ENCODE measurements at regions not wholly inside any gene's neighbourhood (a gene's known extent, or its start where the extent isn't known, plus 50 kb on each side); places are given as distances from the start of the nearest gene placed in this dataset.
A peak's percentile ranks its signal among the peaks of the same experiment; 100 is the strongest.
"Not testable (repeated sequence)": the region's sequence is repeated elsewhere in the genome, so short reads cannot be mapped to it uniquely, and the experiment has no call there.

DNA sequence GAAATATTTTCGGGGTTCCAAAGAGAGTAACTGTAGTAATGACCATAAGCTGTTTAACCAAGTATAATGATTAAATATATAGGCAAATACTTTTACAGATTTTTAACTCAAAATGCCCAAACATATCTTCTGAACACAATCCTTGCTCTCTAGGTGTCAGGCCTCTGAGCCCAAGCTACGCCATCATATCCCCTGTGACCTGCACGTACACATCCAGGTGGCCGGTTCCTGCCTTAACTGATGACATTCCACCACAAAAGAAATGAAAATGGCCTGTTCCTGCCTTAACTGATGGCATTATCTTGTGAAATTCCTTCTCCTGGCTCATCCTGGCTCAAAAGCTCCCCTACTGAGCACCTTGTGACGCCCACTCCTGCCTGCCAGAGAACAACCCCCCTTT, 1305.1 kb upstream of the ACVR2A start:
- H2AK5ac ChIP-seq (ENCODE audit: low read length, severe bottlenecking); H3K4me1 ChIP-seq (ENCODE audit: control insufficient read depth, insufficient read depth, low read depth, low read length); H3K9ac ChIP-seq (ENCODE audit: low read length); H3K4ac ChIP-seq (ENCODE audit: low read depth in 1 of 2, low read length in 2 of 2); DNase-seq; H3K18ac ChIP-seq (ENCODE audit: low read depth in 1 of 2, low read length in 2 of 2); H4K8ac ChIP-seq (ENCODE audit: low read length); H3K4me2 ChIP-seq (ENCODE audit: low read length, poor library complexity, severe bottlenecking); H2BK15ac ChIP-seq (ENCODE audit: low read depth, poor library complexity, severe bottlenecking); H3K27me3 ChIP-seq (ENCODE audit: control insufficient read depth in 1 of 2, insufficient read depth in 1 of 2, low read length in 2 of 2); H3K27ac ChIP-seq (ENCODE audit: low read length, poor library complexity, severe bottlenecking); H3K36me3 ChIP-seq (ENCODE audit: control insufficient read depth in 1 of 2, insufficient read depth in 2 of 2, low read depth in 1 of 2, low read length in 2 of 2); H3K9me3 ChIP-seq (ENCODE audit: control insufficient read depth, low read length); H4K91ac ChIP-seq (ENCODE audit: low read length); H3K14ac ChIP-seq (ENCODE audit: low read length in 2 of 2); H2BK120ac ChIP-seq (ENCODE audit: low read depth, low read length); H3K4me3 ChIP-seq (ENCODE audit: insufficient read depth in 1 of 2, low read depth in 1 of 2, low read length in 2 of 2); H2BK5ac ChIP-seq (ENCODE audit: low read depth, low read length, poor library complexity, severe bottlenecking); H3K79me1 ChIP-seq (replicated peaks; ENCODE audit: low read length, poor library complexity, severe bottlenecking); H3K23ac ChIP-seq (ENCODE audit: low read length in 2 of 2); H2AFZ ChIP-seq (ENCODE audit: low read depth, low read length); H2BK12ac ChIP-seq (ENCODE audit: low read length in 2 of 2): not testable (repeated sequence)
- WGBS: 84% methylated on average over 4 of the region's 5 CpGs

- Histone ChIP-seq H3K4me2 (ENCODE audit: low read length, poor library complexity, severe bottlenecking) (no peak overlapping the region), H3K4me3 (ENCODE audit: insufficient read depth in 1 of 2, low read depth in 1 of 2, low read length in 2 of 2) (no peak overlapping the region), H3K9me3 (ENCODE audit: control insufficient read depth, low read length) (peaks cover 3% of the 10 kb centered on the region), H3K18ac (ENCODE audit: low read depth in 1 of 2, low read length in 2 of 2) (no peak overlapping the region), H3K79me1 (replicated peaks; ENCODE audit: low read length, poor library complexity, severe bottlenecking) (no peaks in the 10 kb centered on the region), H3K4ac (ENCODE audit: low read depth in 1 of 2, low read length in 2 of 2) (no peak overlapping the region), H2BK120ac (ENCODE audit: low read depth, low read length) (no peak overlapping the region), H3K4me1 (ENCODE audit: control insufficient read depth, insufficient read depth, low read depth, low read length) (no peaks in the 10 kb centered on the region), H4K8ac (ENCODE audit: low read length) (no peak overlapping the region), H3K36me3 (ENCODE audit: control insufficient read depth in 1 of 2, insufficient read depth in 2 of 2, low read depth in 1 of 2, low read length in 2 of 2) (no peaks in the 10 kb centered on the region), H3K27ac (ENCODE audit: low read length, poor library complexity, severe bottlenecking) (no peak overlapping the region), H2BK5ac (ENCODE audit: low read depth, low read length, poor library complexity, severe bottlenecking) (no peak overlapping the region), H4K91ac (ENCODE audit: low read length) (no peak overlapping the region), H3K23ac (ENCODE audit: low read length in 2 of 2) (no peak overlapping the region), H2BK15ac (ENCODE audit: low read depth, poor library complexity, severe bottlenecking) (no peak overlapping the region), H2BK12ac (ENCODE audit: low read length in 2 of 2) (no peak overlapping the region), H3K9ac (ENCODE audit: low read length) (no peak overlapping the region), H3K14ac (ENCODE audit: low read length in 2 of 2) (no peak overlapping the region), H3K27me3 (ENCODE audit: control insufficient read depth in 1 of 2, insufficient read depth in 1 of 2, low read length in 2 of 2) (no peaks in the 10 kb centered on the region), H2AFZ (ENCODE audit: low read depth, low read length) (no peak overlapping the region), H2AK5ac (ENCODE audit: low read length, severe bottlenecking) (no peak overlapping the region)
- WGBS: 100% methylated on average over 2 of the region's 2 CpGs
- DNase-seq: no peak
These were observed 1307.4 kb upstream of the ACVR2A start for GRCh38 chr2:146537477-146537876.

DNA sequence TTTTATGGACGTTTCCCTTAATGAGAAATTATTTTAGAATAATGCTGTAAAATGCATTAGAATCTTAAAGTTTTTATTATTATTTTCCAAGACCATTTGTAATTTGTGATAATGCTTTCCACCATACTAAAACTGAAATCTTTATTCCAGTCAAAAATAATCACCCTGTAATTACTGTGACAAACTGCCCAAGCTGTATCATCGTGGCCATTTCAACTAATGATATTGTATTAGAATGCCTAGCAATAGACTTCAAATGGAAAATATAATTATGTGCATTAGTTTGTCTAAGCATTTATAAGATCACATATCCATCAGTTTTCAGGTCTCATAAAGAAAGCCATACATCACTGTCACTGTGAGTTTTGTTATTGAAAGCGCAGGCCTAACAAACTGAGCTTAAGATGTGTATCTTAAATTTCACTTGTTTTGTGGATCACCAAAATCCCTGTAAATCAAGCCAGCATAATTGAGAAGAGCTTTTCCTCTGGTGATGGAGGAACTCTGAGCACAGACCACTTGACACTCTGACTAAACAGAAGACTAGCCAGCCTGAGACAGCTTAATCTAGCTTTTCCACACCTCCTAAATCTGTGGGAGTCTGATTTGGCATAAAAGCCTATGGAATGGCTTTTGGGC, 1312.2 kb upstream of the ACVR2A start:
- Histone ChIP-seq H3K9ac (ENCODE audit: low read length) (no peak overlapping the region), H3K27ac (ENCODE audit: low read length, poor library complexity, severe bottlenecking) (no peak overlapping the region), H3K4me3 (ENCODE audit: insufficient read depth in 1 of 2, low read depth in 1 of 2, low read length in 2 of 2) (no peak overlapping the region), H2BK5ac (ENCODE audit: low read depth, low read length, poor library complexity, severe bottlenecking) (no peak overlapping the region), H2AK5ac (ENCODE audit: low read length, severe bottlenecking) (no peak overlapping the region), H2BK12ac (ENCODE audit: low read length in 2 of 2) (no peak overlapping the region), H3K9me3 (ENCODE audit: control insufficient read depth, low read length) (peaks cover 3% of the 10 kb centered on the region), H3K79me1 (replicated peaks; ENCODE audit: low read length, poor library complexity, severe bottlenecking) (no peaks in the 10 kb centered on the region), H3K4me1 (ENCODE audit: control insufficient read depth, insufficient read depth, low read depth, low read length) (no peaks in the 10 kb centered on the region), H4K91ac (ENCODE audit: low read length) (no peak overlapping the region), H4K8ac (ENCODE audit: low read length) (no peak overlapping the region), H3K14ac (ENCODE audit: low read length in 2 of 2) (no peak overlapping the region), H3K23ac (ENCODE audit: low read length in 2 of 2) (no peak overlapping the region), H3K18ac (ENCODE audit: low read depth in 1 of 2, low read length in 2 of 2) (no peak overlapping the region), H3K4me2 (ENCODE audit: low read length, poor library complexity, severe bottlenecking) (no peak overlapping the region), H3K4ac (ENCODE audit: low read depth in 1 of 2, low read length in 2 of 2) (peak overlapping the region in 1 of 2 experiments; percentile 35), H3K36me3 (ENCODE audit: control insufficient read depth in 1 of 2, insufficient read depth in 2 of 2, low read depth in 1 of 2, low read length in 2 of 2) (no peaks in the 10 kb centered on the region), H2BK15ac (ENCODE audit: low read depth, poor library complexity, severe bottlenecking) (no peak overlapping the region), H2BK120ac (ENCODE audit: low read depth, low read length) (no peak overlapping the region), H3K27me3 (ENCODE audit: control insufficient read depth in 1 of 2, insufficient read depth in 1 of 2, low read length in 2 of 2) (no peaks in the 10 kb centered on the region), H2AFZ (ENCODE audit: low read depth, low read length) (no peak overlapping the region)
- WGBS: no CpG with 5 or more reads among the region's 3 CpGs
- no peak for DNase-seq

DNA sequence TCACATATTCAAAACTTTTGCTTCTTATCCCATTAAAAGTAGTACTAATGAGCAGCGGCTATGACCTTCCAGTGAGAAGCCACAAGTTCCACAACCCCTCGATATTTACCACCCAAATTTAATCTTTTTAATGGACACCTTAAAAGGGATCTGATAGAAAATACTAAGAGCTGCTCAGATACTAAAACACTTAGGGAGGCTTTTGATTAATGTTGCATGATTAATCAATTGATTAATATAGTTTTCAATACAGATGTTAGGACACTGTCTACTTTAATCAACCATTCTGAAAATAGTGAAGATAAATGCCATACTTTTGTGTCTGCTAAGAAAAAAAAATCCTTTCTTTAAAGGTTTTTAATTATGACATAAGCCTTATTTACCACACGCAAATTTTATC, 1312.8 kb upstream of the ACVR2A start:
- Histone ChIP-seq H2BK120ac (ENCODE audit: low read depth, low read length) (no peak overlapping the region), H3K79me1 (replicated peaks; ENCODE audit: low read length, poor library complexity, severe bottlenecking) (no peaks in the 10 kb centered on the region), H3K4me3 (ENCODE audit: insufficient read depth in 1 of 2, low read depth in 1 of 2, low read length in 2 of 2) (no peak overlapping the region), H2AK5ac (ENCODE audit: low read length, severe bottlenecking) (no peak overlapping the region), H2BK15ac (ENCODE audit: low read depth, poor library complexity, severe bottlenecking) (no peak overlapping the region), H3K36me3 (ENCODE audit: control insufficient read depth in 1 of 2, insufficient read depth in 2 of 2, low read depth in 1 of 2, low read length in 2 of 2) (no peaks in the 10 kb centered on the region), H3K9me3 (ENCODE audit: control insufficient read depth, low read length) (peaks cover 3% of the 10 kb centered on the region), H3K4ac (ENCODE audit: low read depth in 1 of 2, low read length in 2 of 2) (no peak overlapping the region), H3K23ac (ENCODE audit: low read length in 2 of 2) (no peak overlapping the region), H3K18ac (ENCODE audit: low read depth in 1 of 2, low read length in 2 of 2) (no peak overlapping the region), H3K4me1 (ENCODE audit: control insufficient read depth, insufficient read depth, low read depth, low read length) (no peaks in the 10 kb centered on the region), H3K4me2 (ENCODE audit: low read length, poor library complexity, severe bottlenecking) (no peak overlapping the region), H2BK12ac (ENCODE audit: low read length in 2 of 2) (no peak overlapping the region), H3K27me3 (ENCODE audit: control insufficient read depth in 1 of 2, insufficient read depth in 1 of 2, low read length in 2 of 2) (no peaks in the 10 kb centered on the region), H3K27ac (ENCODE audit: low read length, poor library complexity, severe bottlenecking) (no peak overlapping the region), H2AFZ (ENCODE audit: low read depth, low read length) (no peak overlapping the region), H4K91ac (ENCODE audit: low read length) (no peak overlapping the region), H2BK5ac (ENCODE audit: low read depth, low read length, poor library complexity, severe bottlenecking) (no peak overlapping the region), H3K9ac (ENCODE audit: low read length) (no peak overlapping the region), H3K14ac (ENCODE audit: low read length in 2 of 2) (no peak overlapping the region), H4K8ac (ENCODE audit: low read length) (no peak overlapping the region)
- no peak for DNase-seq
- WGBS: no CpG with 5 or more reads among the region's 3 CpGs
